IMR-90 (cell line): ENCODE measurements at regions not wholly inside any gene's neighbourhood (a gene's known extent, or its start where the extent isn't known, plus 50 kb on each side); places are given as distances from the start of the nearest gene placed in this dataset.

ENCODE experiments used
- ATAC-seq: fragments of 200-7000 bp; cut with Tn5 transposase; 2 replicates; pipeline ENCODE4 v1.9.1; 2020; ENCODE audit warnings: low read depth, mild to moderate bottlenecking, moderate library complexity
- BruUV-seq: library from RNA; stranded (reverse); fragments of 400-500 nt; replicated peaks from 2 replicates; lab custom pipeline; 2021; lab: Mats Ljungman, UMichigan
- CTCF ChIA-PET: fragments of 300-600 bp; formaldehyde crosslinking; extraction: SDS; loops from one replicate; lab custom pipeline; 2021; ENCODE audit warnings: antibody characterized with exemption; lab: Yijun Ruan, JAX
- POLR2A ChIA-PET: fragments of 300-600 bp; sonication (Branson Sonifier 250); formaldehyde crosslinking; loops from one replicate; lab custom pipeline; 2022; ENCODE audit warnings: antibody characterized with exemption; ENCODE audit not compliant: unreplicated experiment; lab: Charles Lee
- DNase-seq: peaks from one replicate; pipeline ENCODE4 v3.0.0; 2013
- H2AFZ ChIP-seq: replicated peaks from 2 replicates; pipeline ENCODE3; 2013; ENCODE audit warnings: low read length, mild to moderate bottlenecking; ENCODE audit not compliant: poor library complexity
- H2AK5ac ChIP-seq: 2 replicates; pipeline ENCODE4 v1.6.1; 2013; ENCODE audit warnings: low read depth, low read length, inconsistent platforms
- H2AK9ac ChIP-seq: replicated peaks from 2 replicates; pipeline ENCODE3; 2013; ENCODE audit warnings: mild to moderate bottlenecking, low read depth, low read length, moderate library complexity; ENCODE audit not compliant: poor library complexity
- H2BK120ac ChIP-seq: 2 replicates; pipeline ENCODE4 v1.6.1; 2013; ENCODE audit warnings: low read depth, low read length, inconsistent platforms
- H2BK15ac ChIP-seq: 3 replicates; pipeline ENCODE4 v1.6.1; 2013; ENCODE audit warnings: low read depth, low read length, inconsistent platforms
- H2BK20ac ChIP-seq: 2 replicates; pipeline ENCODE4 v1.6.1; 2013; ENCODE audit warnings: low read depth, mild to moderate bottlenecking, inconsistent platforms, low read length, moderate library complexity
- H2BK5ac ChIP-seq: 2 replicates; pipeline ENCODE4 v1.6.1; 2013; ENCODE audit warnings: mild to moderate bottlenecking, low read depth, low read length, inconsistent platforms; ENCODE audit not compliant: poor library complexity, severe bottlenecking
- H3K14ac ChIP-seq: replicated peaks from 2 replicates; pipeline ENCODE4 v1.6.1; 2013; ENCODE audit warnings: low read depth, low read length, inconsistent platforms
- H3K18ac ChIP-seq: 2 replicates; pipeline ENCODE4 v1.6.1; 2013; ENCODE audit warnings: low read depth, low read length, control low read depth
- H3K23ac ChIP-seq: 2 replicates; pipeline ENCODE4 v1.6.1; 2013; ENCODE audit warnings: low read depth, low read length, inconsistent platforms
- H3K27ac ChIP-seq: 2 replicates; pipeline ENCODE4 v1.5.1; 2013; ENCODE audit warnings: mild to moderate bottlenecking, control low read depth, low read length; ENCODE audit not compliant: insufficient read depth
- H3K27me3 ChIP-seq: 2 replicates; pipeline ENCODE4 v1.6.1; 2013; ENCODE audit warnings: low read length; ENCODE audit not compliant: control insufficient read depth, insufficient read depth
- H3K36me3 ChIP-seq: 2 replicates; pipeline ENCODE4 v1.6.1; 2013; ENCODE audit warnings: low read length, mixed read lengths; ENCODE audit not compliant: control insufficient read depth, insufficient read depth
- H3K4ac ChIP-seq: 2 replicates; pipeline ENCODE4 v1.6.1; 2013; ENCODE audit warnings: low read depth, low read length, inconsistent platforms
- H3K4me1 ChIP-seq: 2 replicates; pipeline ENCODE4 v1.6.1; 2013; ENCODE audit warnings: low read length, mixed read lengths; ENCODE audit not compliant: control insufficient read depth, insufficient read depth
- H3K4me2 ChIP-seq: 2 replicates; pipeline ENCODE4 v1.6.1; 2013; ENCODE audit warnings: low read depth, mild to moderate bottlenecking, control low read depth, low read length, moderate library complexity
- H3K4me3 ChIP-seq: 2 replicates; pipeline ENCODE4 v1.5.1; 2013; ENCODE audit warnings: low read depth, mild to moderate bottlenecking, control low read depth, low read length, moderate library complexity; ENCODE audit not compliant: insufficient read depth
- H3K56ac ChIP-seq: 2 replicates; pipeline ENCODE4 v1.6.1; 2013; ENCODE audit warnings: low read length, inconsistent platforms; ENCODE audit not compliant: insufficient read depth; ENCODE audit errors: extremely low read depth
- H3K79me1 ChIP-seq, 2 experiments: 2 replicates each; pipeline ENCODE4 v1.6.1; 2013; ENCODE audit warnings: low read length in 2 of 2, inconsistent platforms in 1 of 2, low read depth in 1 of 2
- H3K9ac ChIP-seq: 2 replicates; pipeline ENCODE4 v1.6.1; 2013; ENCODE audit warnings: low read depth, low read length, control low read depth
- H3K9me1 ChIP-seq: 2 replicates; pipeline ENCODE4 v1.6.1; 2013; ENCODE audit warnings: low read length, inconsistent platforms; ENCODE audit not compliant: insufficient read depth
- H3K9me3 ChIP-seq: 2 replicates; pipeline ENCODE4 v1.6.1; 2013; ENCODE audit warnings: low read length; ENCODE audit not compliant: control insufficient read depth, insufficient read depth
- H4K20me1 ChIP-seq: 2 replicates; pipeline ENCODE4 v1.6.1; 2013; ENCODE audit warnings: low read length, inconsistent platforms; ENCODE audit not compliant: insufficient read depth
- H4K5ac ChIP-seq: 2 replicates; pipeline ENCODE4 v1.6.1; 2013; ENCODE audit warnings: mild to moderate bottlenecking, low read depth, low read length, control low read depth
- H4K8ac ChIP-seq, 2 experiments: 2 replicates each; pipeline ENCODE4 v1.6.1; 2013; ENCODE audit warnings: low read depth in 2 of 2, low read length in 2 of 2, control low read depth in 1 of 2, inconsistent platforms in 1 of 2
- H4K91ac ChIP-seq: 2 replicates; pipeline ENCODE4 v1.6.1; 2013; ENCODE audit warnings: low read depth, low read length, inconsistent platforms; ENCODE audit not compliant: insufficient read depth
- BHLHE40 ChIP-seq: fragments of 150-350 bp; IDR thresholded peaks from 2 replicates; pipeline ENCODE4 v1.6.1; 2016; ENCODE audit warnings: mild to moderate bottlenecking, low read depth, low read length
- CEBPB ChIP-seq: IDR thresholded peaks from 2 replicates; pipeline ENCODE4 v1.6.1; 2012; ENCODE audit warnings: low read depth, low read length, improper control_type of control experiment
- CTCF ChIP-seq: conservative IDR thresholded peaks from 2 replicates; pipeline ENCODE4 v1.5.1; 2012; ENCODE audit warnings: mild to moderate bottlenecking, low read depth, low read length, improper control_type of control experiment
- FOS ChIP-seq: fragments of 150-350 bp; IDR thresholded peaks from 2 replicates; pipeline ENCODE4 v1.6.1; 2016; ENCODE audit warnings: low read depth, low read length
- MAZ ChIP-seq: IDR thresholded peaks from 2 replicates; pipeline ENCODE4 v1.6.1; 2012; ENCODE audit warnings: low read depth, mild to moderate bottlenecking, low read length, improper control_type of control experiment, moderate library complexity, borderline replicate concordance
- MXI1 ChIP-seq: IDR thresholded peaks from 2 replicates; pipeline ENCODE4 v1.6.1; 2012; ENCODE audit warnings: low read depth, mild to moderate bottlenecking, low read length, moderate library complexity, borderline replicate concordance
- NFE2L2 ChIP-seq: fragments of 150-350 bp; IDR thresholded peaks from 2 replicates; pipeline ENCODE4 v1.6.1; 2016; ENCODE audit warnings: low read depth, mild to moderate bottlenecking, low read length
- POLR2A ChIP-seq: IDR thresholded peaks from 2 replicates; pipeline ENCODE4 v1.6.1; 2012; ENCODE audit warnings: mild to moderate bottlenecking, low read depth, low read length
- RCOR1 ChIP-seq: IDR thresholded peaks from 2 replicates; pipeline ENCODE4 v1.6.1; 2012; ENCODE audit warnings: mild to moderate bottlenecking, low read length, improper control_type of control experiment; ENCODE audit not compliant: insufficient replicate concordance
- SMC3 ChIP-seq: fragments of 150-350 bp; IDR thresholded peaks from 2 replicates; pipeline ENCODE4 v1.6.1; 2016; ENCODE audit warnings: low read depth, mild to moderate bottlenecking, antibody characterized with exemption, low read length, moderate library complexity
- WGBS, 2 experiments: methylation state at CpG; one replicate each; pipeline versions ENCODE4 v1.1.5 to v1.1.7; 2013; ENCODE audit warnings: missing lambda C conversion rate in 2 of 2; ENCODE audit not compliant: insufficient read length in 1 of 2; ENCODE audit errors: extremely low coverage in 2 of 2; 5-methylcytosine and 5-hydroxymethylcytosine counted together
- dilution Hi-C: fragments of 300-500 bp; cut with HindIII; formaldehyde crosslinking; loops from one replicate; pipeline ENCODE4 v1.14.3; 2018; ENCODE audit warnings: low sequenced_read_pairs; ENCODE audit not compliant: unreplicated experiment
- in situ Hi-C: fragments of 300-500 bp; cut with MboI; formaldehyde crosslinking; loops from 3 replicates; pipeline ENCODE4 v1.14.3; 2019; ENCODE audit warnings: low sequenced_read_pairs, inconsistent platforms, mixed read lengths
- intact Hi-C: fragments of 100-400 bp; cut with micrococcal nuclease; formaldehyde crosslinking; loops from 2 replicates; pipeline ENCODE4 v1.10.0; 2022

GRCh38 chrX:139094671-139095592 lies 383.4 kb upstream of the FGF13 start:
- no CpG with 5 or more reads among the region's 6 CpGs for WGBS, 2 experiments
- ATAC-seq (no peak), DNase-seq (no peak)
- Histone ChIP-seq H3K18ac (no peak overlapping the region), H3K4me2 (no peak overlapping the region), H3K36me3 (no peaks in the 10 kb centered on the region), H3K27me3 (no peaks in the 10 kb centered on the region), H3K4me3 (no peak overlapping the region), H4K5ac (no peak overlapping the region), H4K91ac (no peak overlapping the region), H2AK9ac (no peak overlapping the region), H3K23ac (no peak overlapping the region), H2BK20ac (no peak overlapping the region), H3K56ac (no peak overlapping the region), H4K20me1 (no peaks in the 10 kb centered on the region), H2BK120ac (no peak overlapping the region), H2AFZ (no peak overlapping the region), H3K9me3 (no peaks in the 10 kb centered on the region), H3K79me1 (no peaks in the 10 kb centered on the region), H2BK5ac (no peak overlapping the region), H2BK15ac (no peak overlapping the region), H2AK5ac (no peak overlapping the region), H3K27ac (no peak overlapping the region), H3K9me1 (no peaks in the 10 kb centered on the region), H3K14ac (no peak overlapping the region), H4K8ac (no peak overlapping the region), H3K4ac (no peak overlapping the region), H3K4me1 (no peaks in the 10 kb centered on the region), H3K9ac (no peak overlapping the region)
- intact Hi-C loops = no loop called here
- CTCF ChIA-PET = no interaction called here
- in situ Hi-C loops = no loop called here
- dilution Hi-C loops = no loop called here
- no TSS peak for BruUV-seq
- TF ChIP-seq SMC3 (no peak), NFE2L2 (no peak), RCOR1 (no peak), CTCF (no peak), CEBPB (no peak), MAZ (no peak), POLR2A (no peak), MXI1 (no peak), BHLHE40 (no peak), FOS (no peak)
- POLR2A ChIA-PET = no interaction called here
